ENCODE measurements at regions not wholly inside any gene's neighbourhood (a gene's known extent, or its start where the extent isn't known, plus 50 kb on each side); places are given as distances from the start of the nearest gene placed in this dataset.

GRCh38 chr22:47807506-47807905, 1045.1 kb downstream of the TBC1D22A start:
- DNase-seq, result no peak

- DNase-seq, result no peak
These were observed 1044.4 kb downstream of the TBC1D22A start for GRCh38 chr22:47806894-47807293.

- DNase-seq, result no peak
These were observed 1043.0 kb downstream of the TBC1D22A start for GRCh38 chr22:47805394-47805935.

GRCh38 chr22:47804281-47804680, 1041.8 kb downstream of the TBC1D22A start:
- no peak for DNase-seq

GRCh38 chr22:47802421-47802820, 1040.0 kb downstream of the TBC1D22A start:
- DNase-seq, result no peak

GRCh38 chr22:47801541-47802245, 1039.2 kb downstream of the TBC1D22A start:
- no peak for DNase-seq

- no peak for DNase-seq
These were observed 1035.8 kb downstream of the TBC1D22A start for GRCh38 chr22:47798229-47798628.

- no peak for DNase-seq
These were observed 1035.0 kb downstream of the TBC1D22A start for GRCh38 chr22:47797342-47797945.

- no peak for DNase-seq
These were observed 1033.9 kb downstream of the TBC1D22A start for GRCh38 chr22:47796128-47796908.

GRCh38 chr22:47795477-47796127, 1033.2 kb downstream of the TBC1D22A start:
- DNase-seq, result no peak

- DNase-seq, result no peak
These were observed 1032.4 kb downstream of the TBC1D22A start for GRCh38 chr22:47794851-47795250.

GRCh38 chr22:47793304-47794101, 1031.1 kb downstream of the TBC1D22A start:
- DNase-seq, result no peak

GRCh38 chr22:47789171-47789570, 1026.7 kb downstream of the TBC1D22A start:
- no peak for DNase-seq

- no peak for DNase-seq
These were observed 1026.0 kb downstream of the TBC1D22A start for GRCh38 chr22:47788461-47788860.

- no peak for DNase-seq
These were observed 1025.2 kb downstream of the TBC1D22A start for GRCh38 chr22:47787501-47788227.

- no peak for DNase-seq
These were observed 1024.3 kb downstream of the TBC1D22A start for GRCh38 chr22:47786650-47787290.

- no peak for DNase-seq
These were observed 1022.5 kb downstream of the TBC1D22A start for GRCh38 chr22:47784991-47785390.

GRCh38 chr22:47784367-47784983, 1022.0 kb downstream of the TBC1D22A start:
- no peak for DNase-seq

- no peak for DNase-seq
These were observed 1021.2 kb downstream of the TBC1D22A start for GRCh38 chr22:47783433-47784366.

Measured in inflammatory macrophage treated with lipopolysaccharide for 1 hour (primary cell).